ENCODE measurements at regions not wholly inside any gene's neighbourhood (a gene's known extent, or its start where the extent isn't known, plus 50 kb on each side); places are given as distances from the start of the nearest gene placed in this dataset.

- TF ChIP-seq CTCF (conservative IDR thresholded peaks at IDR 0.05; ENCODE audit: low read length) (no peak), EZH2phosphoT487 (IDR thresholded peaks at IDR 0.05; ENCODE audit: borderline replicate concordance, low read depth, low read length) (no peak)
These were observed 153.4 kb upstream of the THSD7A start for GRCh38 chr7:11985376-11985775.

Data from OCI-LY7 (cell line).